HepG2 (cell line): ENCODE measurements at regions not wholly inside any gene's neighbourhood (a gene's known extent, or its start where the extent isn't known, plus 50 kb on each side); places are given as distances from the start of the nearest gene placed in this dataset.

Experiments
- CTCF ChIP-seq: sonication (generic); formaldehyde crosslinking; IDR thresholded peaks from 2 replicates; pipeline ENCODE4 v1.5.0; 2020; ENCODE audit warnings: mild to moderate bottlenecking, missing genetic modification reagents, moderate library complexity
- FOXJ3 ChIP-seq: sonication (generic); formaldehyde crosslinking; IDR thresholded peaks from 2 replicates; pipeline ENCODE4 v1.4.0; 2020; ENCODE audit warnings: missing genetic modification reagents, mild to moderate bottlenecking, borderline replicate concordance
- ISX ChIP-seq: sonication (generic); formaldehyde crosslinking; conservative IDR thresholded peaks from 2 replicates; pipeline ENCODE4 v1.5.0; 2020; ENCODE audit warnings: missing genetic modification reagents
- PAF1 ChIP-seq: IDR thresholded peaks from 2 replicates; pipeline ENCODE4 v1.6.1; 2016; ENCODE audit warnings: missing genetic modification reagents, missing compliant biosample characterization
- POLR2A ChIP-seq, 2 experiments: IDR thresholded peaks; 2 replicates each; pipeline ENCODE4 v1.6.1; 2011; ENCODE audit warnings: low read depth in 2 of 2, low read length in 2 of 2, mild to moderate bottlenecking in 1 of 2, moderate library complexity in 1 of 2; ENCODE audit not compliant: insufficient read depth in 1 of 2
- RAD21 ChIP-seq: fragments of 450-650 bp; formaldehyde crosslinking; IDR thresholded peaks from 2 replicates; pipeline ENCODE4 v1.5.0; 2020; ENCODE audit warnings: mild to moderate bottlenecking
- TCF7L2 ChIP-seq: IDR thresholded peaks from 2 replicates; pipeline ENCODE4 v1.6.1; 2011; ENCODE audit warnings: mild to moderate bottlenecking, low read depth, low read length, moderate library complexity
- TEAD2 ChIP-seq: sonication (generic); formaldehyde crosslinking; IDR thresholded peaks from 2 replicates; pipeline ENCODE4 v1.9.0; 2021; ENCODE audit warnings: missing genetic modification reagents

GRCh38 chr9:105846825-105847224 lies 152.5 kb downstream of the TMEM38B start:
- no peak for TF ChIP-seq ISX (CRISPR knock-in tag)
- TF ChIP-seq POLR2A (IDR thresholded peaks at IDR 0.05; ENCODE audit: insufficient read depth in 1 of 2, low read depth in 2 of 2, low read length in 2 of 2): no peak
- TF ChIP-seq PAF1 (CRISPR knock-in tag): no peak
- no peak for TF ChIP-seq TCF7L2
- no peak for TF ChIP-seq RAD21
- no peak for TF ChIP-seq TEAD2 (CRISPR knock-in tag)
- TF ChIP-seq FOXJ3 (CRISPR knock-in tag): no peak
- no peak for TF ChIP-seq CTCF
